ENCODE measurements at regions not wholly inside any gene's neighbourhood (a gene's known extent, or its start where the extent isn't known, plus 50 kb on each side); places are given as distances from the start of the nearest gene placed in this dataset.

- DNase-seq (ENCODE audit: low read depth in 1 of 2, low spot score in 1 of 2): no peak
- H3K27ac ChIP-seq (replicated peaks): no peak overlapping the region
- TF ChIP-seq SPI1 (IDR thresholded peaks at IDR 0.05; ENCODE audit: borderline replicate concordance, low read depth) (no peak), POLR2AphosphoS5 (IDR thresholded peaks at IDR 0.05; ENCODE audit: low read depth) (no peak), CTCF (IDR thresholded peaks at IDR 0.05; ENCODE audit: insufficient read depth, low read length) (no peak), GABPA (IDR thresholded peaks at IDR 0.05; ENCODE audit: low read depth) (no peak)
- TF ChIP-seq, protein P1, sequence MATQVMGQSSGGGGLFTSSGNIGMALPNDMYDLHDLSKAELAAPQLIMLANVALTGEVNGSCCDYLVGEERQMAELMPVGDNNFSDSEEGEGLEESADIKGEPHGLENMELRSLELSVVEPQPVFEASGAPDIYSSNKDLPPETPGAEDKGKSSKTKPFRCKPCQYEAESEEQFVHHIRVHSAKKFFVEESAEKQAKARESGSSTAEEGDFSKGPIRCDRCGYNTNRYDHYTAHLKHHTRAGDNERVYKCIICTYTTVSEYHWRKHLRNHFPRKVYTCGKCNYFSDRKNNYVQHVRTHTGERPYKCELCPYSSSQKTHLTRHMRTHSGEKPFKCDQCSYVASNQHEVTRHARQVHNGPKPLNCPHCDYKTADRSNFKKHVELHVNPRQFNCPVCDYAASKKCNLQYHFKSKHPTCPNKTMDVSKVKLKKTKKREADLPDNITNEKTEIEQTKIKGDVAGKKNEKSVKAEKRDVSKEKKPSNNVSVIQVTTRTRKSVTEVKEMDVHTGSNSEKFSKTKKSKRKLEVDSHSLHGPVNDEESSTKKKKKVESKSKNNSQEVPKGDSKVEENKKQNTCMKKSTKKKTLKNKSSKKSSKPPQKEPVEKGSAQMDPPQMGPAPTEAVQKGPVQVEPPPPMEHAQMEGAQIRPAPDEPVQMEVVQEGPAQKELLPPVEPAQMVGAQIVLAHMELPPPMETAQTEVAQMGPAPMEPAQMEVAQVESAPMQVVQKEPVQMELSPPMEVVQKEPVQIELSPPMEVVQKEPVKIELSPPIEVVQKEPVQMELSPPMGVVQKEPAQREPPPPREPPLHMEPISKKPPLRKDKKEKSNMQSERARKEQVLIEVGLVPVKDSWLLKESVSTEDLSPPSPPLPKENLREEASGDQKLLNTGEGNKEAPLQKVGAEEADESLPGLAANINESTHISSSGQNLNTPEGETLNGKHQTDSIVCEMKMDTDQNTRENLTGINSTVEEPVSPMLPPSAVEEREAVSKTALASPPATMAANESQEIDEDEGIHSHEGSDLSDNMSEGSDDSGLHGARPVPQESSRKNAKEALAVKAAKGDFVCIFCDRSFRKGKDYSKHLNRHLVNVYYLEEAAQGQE (IDR thresholded peaks at IDR 0.05; ENCODE audit: insufficient replicate concordance, low read depth): no peak
- H3K4me3 ChIP-seq (replicated peaks; ENCODE audit: insufficient read depth, low read length): no peak overlapping the region
- H3K27me3 ChIP-seq (ENCODE audit: insufficient read depth, poor library complexity, severe bottlenecking): no peaks in the 10 kb centered on the region
Measured at GRCh38 chr3:134710313-134710680, 59.5 kb upstream of the KY start.

DNA sequence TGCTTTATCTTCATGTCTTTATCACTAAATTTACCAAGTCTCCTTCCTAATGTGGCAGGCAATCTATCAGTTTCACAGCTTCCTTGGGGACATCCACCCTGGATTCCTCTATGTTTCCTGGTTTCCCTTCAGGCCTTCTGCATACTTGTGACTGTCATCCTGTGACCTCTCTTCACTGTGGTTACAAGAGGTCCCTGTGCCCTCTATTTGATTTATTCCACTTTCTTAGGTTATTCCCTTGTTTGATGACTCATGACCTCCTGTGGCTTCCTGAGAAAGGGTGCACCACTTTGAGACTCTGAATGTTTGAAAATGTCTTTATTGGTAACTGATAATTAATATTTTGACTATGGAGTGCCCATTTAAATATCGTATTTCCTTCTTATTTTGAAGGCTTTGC lies 60.5 kb upstream of the KY start:
- Histone ChIP-seq H3K27me3 (ENCODE audit: insufficient read depth, poor library complexity, severe bottlenecking) (no peaks in the 10 kb centered on the region), H3K4me3 (replicated peaks; ENCODE audit: insufficient read depth, low read length) (no peak overlapping the region), H3K27ac (replicated peaks) (no peak overlapping the region)
- no peak for DNase-seq (ENCODE audit: low read depth in 1 of 2, low spot score in 1 of 2)
- TF ChIP-seq, protein P1 (IDR thresholded peaks at IDR 0.05; ENCODE audit: insufficient replicate concordance, low read depth): no peak
- TF ChIP-seq CTCF (IDR thresholded peaks at IDR 0.05; ENCODE audit: insufficient read depth, low read length) (no peak), SPI1 (IDR thresholded peaks at IDR 0.05; ENCODE audit: borderline replicate concordance, low read depth) (no peak), GABPA (IDR thresholded peaks at IDR 0.05; ENCODE audit: low read depth) (no peak), POLR2AphosphoS5 (IDR thresholded peaks at IDR 0.05; ENCODE audit: low read depth) (no peak)

DNA sequence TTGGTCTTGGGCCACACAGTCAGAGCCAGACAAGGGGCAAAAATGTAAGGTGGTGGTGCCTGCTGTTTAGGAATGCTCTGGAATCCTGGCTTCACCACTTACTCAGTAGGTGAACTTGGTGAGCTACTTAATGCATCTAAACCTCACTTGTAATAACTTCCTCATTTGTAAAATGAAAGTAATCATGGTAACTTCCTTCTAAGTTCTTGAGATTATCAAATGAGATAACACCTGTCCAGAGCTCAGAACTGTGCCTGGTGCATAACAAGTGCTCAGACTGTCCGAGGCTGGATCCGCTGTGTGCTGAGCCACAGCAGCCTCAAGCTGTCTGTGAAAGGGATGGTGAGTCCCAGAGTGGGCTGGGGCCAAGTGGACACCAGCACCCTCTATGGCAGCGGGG lies 62.8 kb upstream of the KY start:
- no peak overlapping the region for H3K4me3 ChIP-seq (replicated peaks; ENCODE audit: insufficient read depth, low read length)
- H3K27me3 ChIP-seq (ENCODE audit: insufficient read depth, poor library complexity, severe bottlenecking): no peaks in the 10 kb centered on the region
- DNase-seq (ENCODE audit: low read depth in 1 of 2, low spot score in 1 of 2): no peak
- TF ChIP-seq GABPA (IDR thresholded peaks at IDR 0.05; ENCODE audit: low read depth): no peak
- TF ChIP-seq, protein P1 (IDR thresholded peaks at IDR 0.05; ENCODE audit: insufficient replicate concordance, low read depth): no peak
- H3K27ac ChIP-seq (replicated peaks): no peak overlapping the region

GRCh38 chr3:134718726-134719125 lies 67.9 kb upstream of the KY start:
- DNase-seq (ENCODE audit: low read depth in 1 of 2, low spot score in 1 of 2): no peak
- TF ChIP-seq SPI1 (IDR thresholded peaks at IDR 0.05; ENCODE audit: borderline replicate concordance, low read depth): no peak
- TF ChIP-seq POLR2AphosphoS5 (IDR thresholded peaks at IDR 0.05; ENCODE audit: low read depth): no peak
- TF ChIP-seq, protein P1 (IDR thresholded peaks at IDR 0.05; ENCODE audit: insufficient replicate concordance, low read depth): no peak
- TF ChIP-seq CTCF (IDR thresholded peaks at IDR 0.05; ENCODE audit: insufficient read depth, low read length): no peak
- no peak for TF ChIP-seq GABPA (IDR thresholded peaks at IDR 0.05; ENCODE audit: low read depth)
- H3K27ac ChIP-seq (replicated peaks): no peak overlapping the region
- H3K27me3 ChIP-seq (ENCODE audit: insufficient read depth, poor library complexity, severe bottlenecking): no peaks in the 10 kb centered on the region
- no peak overlapping the region for H3K4me3 ChIP-seq (replicated peaks; ENCODE audit: insufficient read depth, low read length)
